DMS79 treated with DMSO at 0.1 percent for 48 hours (cell line): ENCODE measurements at regions not wholly inside any gene's neighbourhood (a gene's known extent, or its start where the extent isn't known, plus 50 kb on each side); places are given as distances from the start of the nearest gene placed in this dataset.

Source experiments
- DNase-seq: peaks from one replicate; lab custom pipeline; 2025; lab: John Stamatoyannopoulos, UW

DNA sequence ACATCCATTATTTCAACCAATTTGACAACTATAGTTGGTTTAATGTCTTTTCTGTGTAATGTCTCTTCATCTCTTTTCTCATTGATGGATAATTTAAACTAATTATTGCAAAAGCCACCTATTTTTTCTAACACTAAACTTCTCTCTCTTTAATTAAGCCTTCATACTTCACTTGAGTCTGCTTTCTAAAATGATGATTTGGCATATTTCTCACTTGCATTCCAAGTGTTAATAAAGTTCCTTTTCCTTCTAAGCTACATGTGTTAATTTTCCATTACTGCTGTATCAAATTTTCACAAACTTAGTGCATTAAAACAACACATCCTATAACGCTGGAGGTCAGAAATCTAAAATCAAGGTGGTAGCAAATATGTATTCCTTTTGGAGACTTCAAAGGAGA, 1743.8 kb upstream of the PCDH7 start:
- no peak for DNase-seq

DNA sequence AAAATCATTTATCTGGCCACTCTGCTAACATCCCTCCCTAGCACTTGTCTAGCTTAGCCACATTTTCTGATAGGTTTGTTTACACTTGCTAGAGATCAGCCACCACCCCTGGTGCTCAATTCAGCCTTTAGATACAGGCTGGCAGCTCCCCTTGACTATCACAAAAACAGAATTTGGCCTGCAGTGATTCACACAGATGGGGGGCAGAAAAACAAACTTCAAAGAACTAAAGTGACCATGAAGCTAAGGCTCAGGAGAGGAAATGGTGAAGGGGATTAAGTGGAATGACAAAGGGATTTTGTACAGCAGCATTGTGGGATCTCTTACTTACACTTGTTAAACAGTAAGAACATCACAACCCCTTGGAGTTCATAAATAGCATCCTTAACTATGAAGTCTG, 1718.0 kb upstream of the PCDH7 start:
- DNase-seq: no peak

DNA sequence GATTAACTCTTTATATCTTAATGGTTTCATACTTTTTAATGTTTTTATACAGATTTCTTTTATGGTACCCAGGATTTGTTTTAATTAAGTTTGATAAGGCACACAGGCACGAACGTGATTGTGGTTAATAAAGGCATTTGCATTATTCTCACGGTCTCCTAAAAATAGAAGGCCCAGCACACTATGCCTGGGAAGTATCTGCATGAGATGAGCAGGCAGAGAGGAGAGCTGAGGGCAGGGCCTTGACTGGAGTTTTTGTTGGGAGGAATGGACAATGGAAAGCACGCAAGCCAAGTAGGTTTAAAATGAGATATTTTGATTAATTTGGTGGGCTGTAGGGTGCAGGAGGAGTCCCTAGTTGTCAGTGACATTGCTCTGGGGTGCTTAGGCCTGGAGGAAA, 1714.3 kb upstream of the PCDH7 start:
- no peak for DNase-seq

DNA sequence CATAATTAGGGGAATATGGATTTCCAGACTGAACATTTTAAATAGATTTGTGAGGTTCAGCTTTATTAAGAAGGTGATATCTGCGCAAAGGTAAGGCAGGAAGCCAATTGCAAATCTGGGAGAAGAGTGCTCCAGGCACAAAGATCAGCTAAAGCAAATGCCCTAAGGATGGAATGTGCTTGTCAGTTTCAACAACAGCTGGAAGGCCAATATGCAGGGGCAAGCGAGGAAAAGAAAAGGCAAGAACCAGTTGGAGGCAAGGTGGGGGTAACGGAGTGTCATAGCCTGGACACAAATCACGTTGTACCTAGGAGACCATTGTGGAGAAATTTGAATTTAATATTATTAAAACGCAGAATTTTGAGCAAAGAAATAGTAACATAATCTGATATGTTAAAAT, 1710.3 kb upstream of the PCDH7 start:
- DNase-seq: no peak

DNA sequence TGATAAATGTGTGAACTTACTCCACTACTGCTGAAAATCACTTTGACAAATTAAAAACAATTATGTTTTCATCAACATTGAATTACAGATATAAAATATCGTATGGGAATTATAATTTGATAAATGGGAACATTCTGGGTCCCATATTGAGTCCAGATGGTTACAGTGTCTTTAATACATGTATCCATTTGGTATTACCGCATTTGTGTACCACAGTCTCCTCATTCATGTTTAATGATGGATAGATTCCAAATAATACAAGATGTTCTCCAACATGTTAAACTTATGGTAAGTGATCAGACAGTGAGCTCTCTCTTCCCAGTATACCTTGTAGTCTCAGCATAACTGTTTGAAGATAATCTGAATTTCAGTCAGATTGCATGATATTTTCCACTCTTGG, 1706.8 kb upstream of the PCDH7 start:
- DNase-seq: no peak

GRCh38 chr4:29014555-29014954, 1705.6 kb upstream of the PCDH7 start:
- no peak for DNase-seq

DNA sequence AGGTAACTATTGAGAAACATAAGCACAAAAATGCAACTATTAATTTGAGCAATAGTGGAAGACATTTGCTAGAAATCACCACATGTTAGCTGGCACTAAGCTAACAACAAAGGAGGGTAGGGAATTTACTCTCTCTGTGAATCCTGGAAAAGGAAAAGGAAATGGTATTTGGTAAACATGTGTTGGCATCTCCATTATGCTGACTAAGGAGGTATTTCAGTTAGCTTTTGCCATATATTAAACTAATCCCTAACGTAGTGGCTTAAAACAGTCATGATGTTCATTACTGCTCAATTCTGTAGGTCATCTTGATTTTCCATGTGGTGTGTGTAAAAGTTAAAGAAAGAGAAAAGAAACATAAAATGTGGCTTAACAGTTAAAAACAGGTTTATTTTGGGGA, 1686.5 kb upstream of the PCDH7 start:
- DNase-seq: no peak

DNA sequence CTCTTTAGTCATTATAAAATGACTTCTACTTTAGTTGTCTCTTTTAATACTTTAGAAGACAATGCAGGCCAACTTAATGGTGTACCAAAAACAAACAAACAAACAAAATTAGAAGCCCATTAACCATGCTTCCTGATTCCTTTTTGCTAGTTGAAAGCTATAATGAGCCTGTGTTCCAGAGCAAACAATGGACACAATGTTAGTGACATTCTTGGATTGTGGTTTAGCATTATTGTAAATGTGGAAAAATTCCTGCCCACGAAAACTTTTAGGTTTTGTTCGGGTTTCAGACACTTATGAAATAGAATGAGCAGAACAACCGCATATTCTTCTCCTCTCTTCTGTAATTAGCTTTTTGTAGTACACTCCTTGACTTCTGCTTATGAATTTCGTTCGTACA, 1682.7 kb upstream of the PCDH7 start:
- DNase-seq: no peak

GRCh38 chr4:29043411-29043810, 1676.8 kb upstream of the PCDH7 start:
- DNase-seq: no peak

DNA sequence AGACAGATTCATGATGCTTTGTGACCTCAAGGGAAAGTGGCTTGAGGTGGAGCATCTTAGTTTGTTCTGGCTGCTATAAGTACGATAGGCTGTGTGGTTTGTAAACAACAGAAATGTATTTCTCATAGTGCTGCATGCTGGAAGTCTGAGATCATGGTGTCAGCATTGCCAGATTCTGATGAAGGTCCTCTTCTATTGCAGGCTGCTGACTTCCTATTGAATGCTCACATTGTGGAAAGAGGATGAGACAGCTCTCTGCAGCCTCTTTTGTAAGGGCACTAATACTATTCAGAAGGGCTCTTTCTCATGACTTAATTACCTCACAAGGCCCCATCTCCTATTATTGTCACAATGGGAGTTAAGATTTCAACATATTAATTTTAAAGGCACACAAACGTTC, 1674.0 kb upstream of the PCDH7 start:
- no peak for DNase-seq

- DNase-seq: no peak
Observed at GRCh38 chr4:29046781-29047180, 1673.4 kb upstream of the PCDH7 start.

GRCh38 chr4:29047341-29048041, 1672.7 kb upstream of the PCDH7 start:
- no peak for DNase-seq

DNA sequence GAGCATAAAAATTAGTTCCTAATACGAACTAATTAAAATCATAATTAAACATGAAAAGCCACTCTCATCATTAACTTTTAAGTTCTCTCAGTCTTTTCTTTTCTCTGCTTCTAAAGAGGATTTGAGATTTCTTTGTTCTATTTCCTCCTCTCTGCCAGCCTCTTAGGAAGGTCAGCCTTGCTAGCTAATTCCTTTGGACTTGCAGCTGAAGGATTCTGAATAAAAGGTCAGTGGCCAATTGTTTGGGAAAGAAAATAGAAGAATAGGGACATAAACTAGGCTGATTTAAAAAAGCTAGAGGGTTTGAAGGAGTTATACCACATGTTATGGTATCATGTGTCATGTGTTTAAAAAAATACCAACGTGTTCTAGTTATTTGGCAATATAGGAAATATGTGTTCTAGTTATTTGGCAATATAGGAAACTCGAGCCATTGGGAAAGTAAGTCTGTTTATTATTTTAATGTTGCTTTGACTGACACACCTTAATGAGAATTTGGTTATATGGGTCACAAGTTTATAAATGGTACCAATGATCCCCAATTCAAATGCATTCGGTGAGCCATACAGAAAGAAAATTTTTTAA, 1668.7 kb upstream of the PCDH7 start:
- no peak for DNase-seq

GRCh38 chr4:29052266-29052665, 1667.9 kb upstream of the PCDH7 start:
- no peak for DNase-seq

DNA sequence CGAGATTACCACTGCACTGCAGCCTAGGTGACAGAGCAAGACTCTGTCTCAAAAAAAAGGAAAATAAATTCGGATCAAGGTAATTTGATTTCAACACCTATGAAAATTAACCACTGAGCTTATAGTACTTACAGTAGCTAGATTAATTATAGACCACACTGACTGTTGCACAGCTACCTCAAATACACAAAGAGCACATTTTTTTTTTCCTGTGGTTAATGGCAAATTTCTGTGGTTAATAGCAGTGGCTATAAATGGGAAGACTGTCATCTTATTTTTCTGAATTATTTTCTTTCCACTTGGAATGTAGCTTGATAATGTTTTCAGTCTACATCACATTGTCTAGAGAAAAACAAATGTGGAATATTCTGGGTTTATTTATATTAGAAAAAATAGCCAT, 1661.6 kb upstream of the PCDH7 start:
- DNase-seq: no peak

- no peak for DNase-seq
Observed at GRCh38 chr4:29066861-29067260, 1653.3 kb upstream of the PCDH7 start.

- no peak for DNase-seq
Observed at GRCh38 chr4:29073571-29073970, 1646.6 kb upstream of the PCDH7 start.

DNA sequence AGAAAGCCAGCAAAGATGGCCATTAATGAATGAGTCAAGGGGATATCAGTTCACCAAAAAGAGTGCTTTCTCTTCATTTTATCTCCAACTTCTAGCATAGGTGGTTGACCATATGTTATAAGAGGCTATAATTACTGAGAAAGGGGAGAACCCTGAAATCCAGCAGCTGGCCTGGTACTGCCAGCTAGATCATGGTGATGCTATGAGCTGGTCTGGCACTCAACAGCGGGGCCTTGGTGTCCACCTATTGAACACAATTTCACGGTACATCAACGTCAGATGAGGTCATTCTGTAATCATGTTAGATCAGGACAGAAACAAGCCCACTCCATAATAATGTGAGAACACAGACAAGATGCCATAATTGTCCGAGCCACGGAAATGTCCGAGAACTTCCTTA, 1644.8 kb upstream of the PCDH7 start:
- no peak for DNase-seq

DNA sequence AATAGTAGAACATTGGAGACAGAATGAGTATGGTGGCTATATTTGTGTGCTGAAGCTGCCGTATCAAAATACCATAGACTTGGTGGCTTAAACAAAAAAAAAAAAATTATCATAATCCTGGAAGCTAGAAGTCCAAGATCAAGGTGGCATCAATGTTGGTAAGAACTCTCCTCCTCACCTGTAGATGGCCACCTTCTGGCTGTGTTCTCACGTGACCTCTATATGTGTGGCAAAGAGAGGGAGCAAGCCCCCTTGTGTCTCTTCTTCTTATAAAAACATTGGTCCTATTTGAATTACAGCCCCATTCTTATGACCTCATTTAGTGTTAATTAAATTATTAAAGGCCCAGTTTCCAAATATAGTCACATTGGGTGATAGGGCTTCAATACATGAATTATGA, 1640.9 kb upstream of the PCDH7 start:
- DNase-seq: no peak

DNA sequence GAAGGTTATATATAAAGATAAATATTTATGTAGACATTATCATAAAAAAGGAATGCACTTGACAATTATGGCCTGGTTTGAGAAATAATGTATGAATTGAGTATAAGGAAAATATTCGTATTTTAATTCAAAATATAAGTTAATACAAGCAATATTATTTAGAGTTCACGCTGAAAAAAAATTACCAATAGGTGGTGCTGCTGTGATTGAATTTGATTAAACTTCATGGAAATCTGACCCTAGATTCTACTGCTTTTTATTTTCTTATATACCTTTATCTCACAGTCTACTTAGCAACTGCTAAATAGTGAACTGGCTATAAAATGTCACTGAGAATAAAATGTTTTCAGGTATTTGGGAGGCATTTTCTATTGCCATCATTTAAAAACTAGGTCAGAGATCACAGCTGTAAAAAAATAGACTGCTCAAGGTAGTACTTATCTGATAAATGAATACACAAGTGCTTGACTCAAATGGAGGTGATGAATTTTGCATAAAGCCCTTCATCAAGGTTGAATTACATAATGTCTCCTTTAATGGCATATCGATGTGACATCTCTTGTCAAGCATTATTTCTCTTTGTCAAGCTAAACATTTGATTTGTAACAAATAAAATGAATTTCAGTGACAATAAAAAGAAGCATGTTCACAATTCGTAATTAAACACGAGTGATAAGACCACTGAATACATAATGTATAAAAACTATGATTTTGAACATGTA, 1638.8 kb upstream of the PCDH7 start:
- DNase-seq: no peak

DNA sequence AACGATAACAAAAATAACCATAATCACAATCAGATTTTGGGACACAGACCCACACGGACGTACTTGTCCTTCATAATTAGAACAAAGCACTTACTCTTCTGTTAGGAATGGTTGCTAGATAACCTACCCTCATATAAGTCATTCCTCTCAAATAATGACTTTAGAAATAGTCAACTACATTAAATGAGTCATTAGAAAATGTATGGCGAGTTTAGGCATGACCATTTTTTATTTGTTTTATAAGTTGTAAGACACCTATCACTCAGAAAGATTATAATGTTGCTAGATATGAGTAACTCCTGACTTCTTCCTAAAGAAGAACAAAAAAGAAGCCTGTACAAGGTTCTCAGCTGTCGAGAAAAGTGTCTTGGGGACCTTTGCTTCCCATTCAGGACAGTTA, 1637.5 kb upstream of the PCDH7 start:
- DNase-seq: no peak

GRCh38 chr4:29085748-29086147, 1634.4 kb upstream of the PCDH7 start:
- no peak for DNase-seq

- no peak for DNase-seq
Observed at GRCh38 chr4:29104694-29105093, 1615.5 kb upstream of the PCDH7 start.

- no peak for DNase-seq
Observed at GRCh38 chr4:29113960-29114359, 1606.2 kb upstream of the PCDH7 start.
